MM.1S (cell line): ENCODE measurements at regions not wholly inside any gene's neighbourhood (a gene's known extent, or its start where the extent isn't known, plus 50 kb on each side); places are given as distances from the start of the nearest gene placed in this dataset.
A peak's percentile ranks its signal among the peaks of the same experiment; 100 is the strongest.

Experiments
- DNase-seq: peaks from one replicate; pipeline ENCODE4 v3.0.0-alpha.2; 2015
- H2AFZ ChIP-seq: fragments of 300-600 bp; sonication (generic); 2 replicates; pipeline ENCODE4 v1.6.0; 2016; ENCODE audit warnings: antibody characterized with exemption, low read length
- H3F3A ChIP-seq: fragments of 300-600 bp; sonication (generic); 2 replicates; pipeline ENCODE4 v1.6.1; 2016; ENCODE audit warnings: mild to moderate bottlenecking, antibody characterized with exemption, low read length, moderate library complexity, mixed read lengths; ENCODE audit not compliant: insufficient read depth
- H3K27ac ChIP-seq: fragments of 300-600 bp; sonication (generic); 2 replicates; pipeline ENCODE4 v1.5.1; 2016; ENCODE audit warnings: mild to moderate bottlenecking, low read length
- H3K27me3 ChIP-seq: fragments of 300-600 bp; sonication (generic); replicated peaks from 2 replicates; pipeline ENCODE4 v1.6.0; 2016; ENCODE audit warnings: low read length; ENCODE audit not compliant: insufficient read depth
- H3K36me3 ChIP-seq: fragments of 300-600 bp; sonication (generic); replicated peaks from 2 replicates; pipeline ENCODE4 v1.6.1; 2016; ENCODE audit warnings: mild to moderate bottlenecking, low read length, mixed read lengths; ENCODE audit not compliant: insufficient read depth
- H3K4me1 ChIP-seq: fragments of 300-600 bp; sonication (generic); 2 replicates; pipeline ENCODE4 v1.6.1; 2016; ENCODE audit warnings: low read length, mixed read lengths
- H3K4me2 ChIP-seq: fragments of 300-600 bp; sonication (generic); 2 replicates; pipeline ENCODE4 v1.6.0; 2016; ENCODE audit warnings: low read depth, low read length
- H3K4me3 ChIP-seq: fragments of 300-600 bp; sonication (generic); 2 replicates; pipeline ENCODE4 v1.5.1; 2016; ENCODE audit warnings: low read length, mixed read lengths
- H3K79me2 ChIP-seq: fragments of 300-600 bp; sonication (generic); 2 replicates; pipeline ENCODE4 v1.6.1; 2016; ENCODE audit warnings: mixed run types, low read length, mixed read lengths
- H3K9ac ChIP-seq: fragments of 300-600 bp; sonication (generic); 2 replicates; pipeline ENCODE4 v1.6.1; 2016; ENCODE audit warnings: low read length, mixed read lengths
- H3K9me2 ChIP-seq: fragments of 300-600 bp; sonication (generic); replicated peaks from 2 replicates; pipeline ENCODE4 v1.6.1; 2016; ENCODE audit warnings: mild to moderate bottlenecking, low read length, mixed read lengths; ENCODE audit not compliant: insufficient read depth
- H3K9me3 ChIP-seq: fragments of 300-600 bp; sonication (generic); replicated peaks from 2 replicates; pipeline ENCODE4 v1.6.1; 2016; ENCODE audit warnings: mild to moderate bottlenecking, low read length, mixed read lengths; ENCODE audit not compliant: insufficient read depth
- H4K20me1 ChIP-seq: fragments of 300-600 bp; sonication (generic); 2 replicates; pipeline ENCODE4 v1.6.1; 2016; ENCODE audit warnings: mild to moderate bottlenecking, low read length, moderate library complexity, mixed read lengths; ENCODE audit not compliant: insufficient read depth
- CTCF ChIP-seq: fragments of 300-600 bp; sonication (generic); IDR thresholded peaks from 2 replicates; pipeline ENCODE4 v1.5.1; 2016; ENCODE audit warnings: antibody characterized with exemption, low read length, mixed read lengths
- EZH2 ChIP-seq: fragments of 300-600 bp; sonication (generic); optimal IDR thresholded peaks from 2 replicates; pipeline ENCODE3; 2017; ENCODE audit warnings: low read depth, mild to moderate bottlenecking, antibody characterized with exemption, low read length, mixed read lengths
- EZH2phosphoT487 ChIP-seq: fragments of 300-600 bp; sonication (generic); IDR thresholded peaks from 2 replicates; pipeline ENCODE4 v1.6.1; 2018; ENCODE audit warnings: antibody characterized with exemption, low read length

GRCh38 chr6:84333842-84334241, 106.4 kb upstream of the CEP162 start:
- DNase-seq = no peak
- Histone ChIP-seq H3K9me2 (no peaks in the 10 kb centered on the region), H3K27me3 (no peaks in the 10 kb centered on the region), H4K20me1 (no peaks in the 10 kb centered on the region), H2AFZ (no peak overlapping the region), H3K9ac (no peak overlapping the region), H3K27ac (no peak overlapping the region), H3F3A (no peaks in the 10 kb centered on the region), H3K4me3 (no peak overlapping the region), H3K36me3 (no peaks in the 10 kb centered on the region), H3K9me3 (no peaks in the 10 kb centered on the region), H3K4me1 (0 out of 2 replicates have a peak, but pooled peaks cover 6% of the 10 kb centered on the region), H3K4me2 (no peak overlapping the region), H3K79me2 (no peaks in the 10 kb centered on the region)
- TF ChIP-seq CTCF (no peak), EZH2 (no peak), EZH2phosphoT487 (no peak)

GRCh38 chr6:84332139-84333034, 104.9 kb upstream of the CEP162 start:
- Histone ChIP-seq H3K9ac (no peak overlapping the region), H3K27ac (no peak overlapping the region), H3K4me2 (no peak overlapping the region), H2AFZ (0 out of 2 replicates have a peak overlapping the region, but pooled peaks have one; percentile 5), H3K9me2 (no peaks in the 10 kb centered on the region), H3K4me1 (0 out of 2 replicates have a peak, but pooled peaks cover 6% of the 10 kb centered on the region), H3K9me3 (no peaks in the 10 kb centered on the region), H3K4me3 (no peak overlapping the region), H4K20me1 (no peaks in the 10 kb centered on the region), H3K36me3 (no peaks in the 10 kb centered on the region), H3F3A (no peaks in the 10 kb centered on the region), H3K79me2 (no peaks in the 10 kb centered on the region), H3K27me3 (no peaks in the 10 kb centered on the region)
- DNase-seq = peak; percentile 10
- TF ChIP-seq CTCF (no peak), EZH2phosphoT487 (no peak), EZH2 (no peak)

DNA sequence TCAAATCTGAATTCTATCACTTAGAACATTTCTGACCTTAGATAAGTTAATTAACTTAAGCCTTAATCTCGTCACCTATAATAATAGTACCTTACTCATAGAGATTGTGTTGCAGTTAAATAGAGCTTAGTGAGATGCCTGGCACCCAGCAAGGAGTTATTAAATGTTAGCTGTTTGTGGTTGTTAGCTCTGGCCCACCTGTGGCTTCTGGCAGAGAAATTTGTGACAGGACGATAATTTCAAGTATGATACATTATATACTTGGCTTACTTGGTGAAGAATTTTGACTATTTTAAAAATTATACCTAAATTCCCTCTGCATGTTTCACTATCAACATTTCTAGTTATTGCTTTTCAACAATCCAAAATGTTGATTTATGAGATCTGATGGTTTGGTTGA, 102.9 kb upstream of the CEP162 start:
- TF ChIP-seq EZH2phosphoT487 (no peak), CTCF (no peak), EZH2 (no peak)
- H3K4me2 ChIP-seq = no peak overlapping the region
- 0 out of 2 replicates have a peak, but pooled peaks cover 6% of the 10 kb centered on the region for H3K4me1 ChIP-seq
- no peak overlapping the region for H2AFZ ChIP-seq
- no peaks in the 10 kb centered on the region for H3K79me2 ChIP-seq
- DNase-seq = no peak
- H3K9ac ChIP-seq = no peak overlapping the region
- H3K9me3 ChIP-seq = no peaks in the 10 kb centered on the region
- H3F3A ChIP-seq = no peaks in the 10 kb centered on the region
- no peaks in the 10 kb centered on the region for H3K36me3 ChIP-seq
- H4K20me1 ChIP-seq = no peaks in the 10 kb centered on the region
- H3K9me2 ChIP-seq = no peaks in the 10 kb centered on the region
- H3K27me3 ChIP-seq = no peaks in the 10 kb centered on the region
- H3K4me3 ChIP-seq = no peak overlapping the region
- no peak overlapping the region for H3K27ac ChIP-seq
